Sigmoid colon (tissue), 6 donors: ENCODE measurements at regions not wholly inside any gene's neighbourhood (a gene's known extent, or its start where the extent isn't known, plus 50 kb on each side); places are given as distances from the start of the nearest gene placed in this dataset.
"Not testable (repeated sequence)": the region's sequence is repeated elsewhere in the genome, so short reads cannot be mapped to it uniquely, and the experiment has no call there.

Experiments used
- DNase-seq: peaks from one replicate; pipeline ENCODE4 v3.0.0-alpha.2; 2019
- H3K27ac ChIP-seq, 4 donors: fragments of 200-600 bp; sonication (generic); one replicate each; pipeline ENCODE4 v1.5.1; 2016 to 2019; ENCODE audit warnings: mild to moderate bottlenecking in 1 of 4
- H3K27me3 ChIP-seq, 3 donors: fragments of 200-600 bp; sonication (generic); one replicate each; pipeline ENCODE4 v1.5.1; 2019; ENCODE audit warnings: mild to moderate bottlenecking in 1 of 3
- H3K36me3 ChIP-seq, 4 donors: fragments of 200-600 bp; sonication (generic); one replicate each; pipeline ENCODE4 v1.5.1; 2016 to 2019
- H3K4me1 ChIP-seq, 4 donors: fragments of 200-600 bp; sonication (generic); one replicate each; pipeline ENCODE4 v1.5.1; 2017 to 2019
- H3K4me3 ChIP-seq, 4 donors: fragments of 200-600 bp; sonication (generic); one replicate each; pipeline ENCODE4 v1.5.1; 2017 to 2019; ENCODE audit warnings: mild to moderate bottlenecking in 2 of 4, moderate library complexity in 1 of 4
- H3K9me3 ChIP-seq, 4 donors: fragments of 200-600 bp in 3 of 4; sonication (generic) in 3 of 4; one replicate each; pipeline versions ENCODE4 v1.5.1 to v1.6.1; 2013 to 2019
- CTCF ChIP-seq, 4 experiments: fragments of 450-650 bp in 3 of 4; fragments of 200-600 bp in 1 of 4; IDR thresholded peaks; one replicate each; pipeline ENCODE4 v1.5.1; 2016 to 2019; ENCODE audit warnings: antibody characterized with exemption in 4 of 4, mild to moderate bottlenecking in 3 of 4, moderate library complexity in 2 of 4
- EP300 ChIP-seq, 4 donors: sonication (generic); formaldehyde crosslinking; IDR thresholded peaks; one replicate each; pipeline ENCODE4 v1.6.1; 2017; ENCODE audit warnings: antibody characterized with exemption in 4 of 4
- POLR2A ChIP-seq, 2 donors: fragments of 450-650 bp; IDR thresholded peaks; one replicate each; pipeline ENCODE4 v1.6.1; 2016; ENCODE audit warnings: antibody characterized with exemption in 2 of 2, mild to moderate bottlenecking in 2 of 2, moderate library complexity in 2 of 2
- POLR2AphosphoS5 ChIP-seq, 4 donors: sonication (generic); formaldehyde crosslinking; IDR thresholded peaks; one replicate each; pipeline ENCODE4 v1.6.1; 2017; ENCODE audit warnings: antibody characterized with exemption in 4 of 4
- WGBS, 2 donors: extraction: QIAGEN DNeasy Blood & Tissue Kit; methylation state at CpG; one replicate each; pipeline ENCODE4 v1.1.7; 2013; 5-methylcytosine and 5-hydroxymethylcytosine counted together
- intact Hi-C: fragments of 100-400 bp; cut with DNase I; formaldehyde crosslinking; loops from one replicate; pipeline ENCODE4 v1.15.1; 2023
- donor health status: healthy with polysubstance abuse.
- donor health status: healthy.

GRCh38 chr2:163044114-163044513 is 205.5 kb upstream of the KCNH7 start:
- Histone ChIP-seq H3K4me1 (no peaks in the 10 kb centered on the region), H3K4me3 (no peak overlapping the region), H3K9me3 (no peaks in the 10 kb centered on the region), H3K27me3 (no peaks in the 10 kb centered on the region), H3K36me3 (no peaks in the 10 kb centered on the region), H3K27ac (no peak overlapping the region)
- no peak for DNase-seq
- no peak for TF ChIP-seq POLR2A (IDR thresholded peaks at IDR 0.05)
- TF ChIP-seq EP300 (IDR thresholded peaks at IDR 0.05): no peak
- no peak for TF ChIP-seq POLR2AphosphoS5 (IDR thresholded peaks at IDR 0.05)
- no peak for TF ChIP-seq CTCF (IDR thresholded peaks at IDR 0.05)
- WGBS, 2 donors: 46 to 62% methylated on average over 3 of the region's 3 CpGs
- intact Hi-C loops: no loop called here

GRCh38 chr2:163043201-163043600 is 204.6 kb upstream of the KCNH7 start:
- H3K27me3 ChIP-seq: no peaks in the 10 kb centered on the region
- no peaks in the 10 kb centered on the region for H3K36me3 ChIP-seq
- no peak overlapping the region for H3K27ac ChIP-seq
- intact Hi-C loops: no loop called here
- no peaks in the 10 kb centered on the region for H3K4me1 ChIP-seq
- no peak overlapping the region for H3K4me3 ChIP-seq
- DNase-seq: no peak
- H3K9me3 ChIP-seq: no peaks in the 10 kb centered on the region
- WGBS, 2 donors: 82 to 90% methylated on average over 1 of the region's 1 CpG
- TF ChIP-seq CTCF (IDR thresholded peaks at IDR 0.05) (no peak), POLR2AphosphoS5 (IDR thresholded peaks at IDR 0.05) (no peak), EP300 (IDR thresholded peaks at IDR 0.05) (no peak), POLR2A (IDR thresholded peaks at IDR 0.05) (no peak)

GRCh38 chr2:163039266-163039665 is 200.7 kb upstream of the KCNH7 start:
- WGBS, 2 donors: 84 to 91% methylated on average over 3 of the region's 3 CpGs
- Histone ChIP-seq H3K36me3 (no peaks in the 10 kb centered on the region), H3K27ac (no peak overlapping the region), H3K9me3 (no peaks in the 10 kb centered on the region), H3K4me1 (no peaks in the 10 kb centered on the region), H3K4me3 (no peak overlapping the region), H3K27me3 (no peaks in the 10 kb centered on the region)
- TF ChIP-seq EP300 (IDR thresholded peaks at IDR 0.05) (no peak), CTCF (IDR thresholded peaks at IDR 0.05) (no peak), POLR2A (IDR thresholded peaks at IDR 0.05) (no peak), POLR2AphosphoS5 (IDR thresholded peaks at IDR 0.05) (no peak)
- DNase-seq: no peak
- intact Hi-C loops: no loop called here

GRCh38 chr2:163028807-163029206 is 190.2 kb upstream of the KCNH7 start:
- H3K4me1 ChIP-seq: no peaks in the 10 kb centered on the region
- no peaks in the 10 kb centered on the region for H3K27me3 ChIP-seq
- WGBS, 2 donors: 82 to 88% methylated on average over 2 of the region's 2 CpGs
- DNase-seq: no peak
- intact Hi-C loops: no loop called here
- no peak overlapping the region for H3K4me3 ChIP-seq
- no peaks in the 10 kb centered on the region for H3K36me3 ChIP-seq
- H3K27ac ChIP-seq: no peak overlapping the region
- no peaks in the 10 kb centered on the region for H3K9me3 ChIP-seq
- no peak for TF ChIP-seq EP300 (IDR thresholded peaks at IDR 0.05)
- no peak for TF ChIP-seq CTCF (IDR thresholded peaks at IDR 0.05)
- TF ChIP-seq POLR2A (IDR thresholded peaks at IDR 0.05): no peak
- no peak for TF ChIP-seq POLR2AphosphoS5 (IDR thresholded peaks at IDR 0.05)

- H3K4me1 ChIP-seq, H3K27ac ChIP-seq, H3K27me3 ChIP-seq, H3K4me3 ChIP-seq, DNase-seq, H3K9me3 ChIP-seq, intact Hi-C loops, H3K36me3 ChIP-seq: not testable (repeated sequence)
- 77 to 83% methylated on average over 43 of the region's 43 CpGs for WGBS, 2 donors
These were observed 187.7 kb upstream of the KCNH7 start for GRCh38 chr2:163026136-163026775.

- H3K27ac ChIP-seq, H3K27me3 ChIP-seq, H3K36me3 ChIP-seq, DNase-seq, intact Hi-C loops, H3K9me3 ChIP-seq, H3K4me3 ChIP-seq, H3K4me1 ChIP-seq: not testable (repeated sequence)
- 58 to 68% methylated on average over 5 of the region's 5 CpGs for WGBS, 2 donors
These were observed 178.3 kb upstream of the KCNH7 start for GRCh38 chr2:163016882-163017281.
